ENCODE measurements at regions not wholly inside any gene's neighbourhood (a gene's known extent, or its start where the extent isn't known, plus 50 kb on each side); places are given as distances from the start of the nearest gene placed in this dataset.

- Histone ChIP-seq H3K36me3 (ENCODE audit: insufficient read depth) (no peaks in the 10 kb centered on the region), H3K4me3 (ENCODE audit: low read depth, low read length) (no peak overlapping the region), H3K4me1 (ENCODE audit: insufficient read depth) (no peaks in the 10 kb centered on the region), H3K27ac (ENCODE audit: low read depth) (no peak overlapping the region)
- no peak for DNase-seq (ENCODE audit: extremely low spot score)
These were observed 400.2 kb upstream of the OR4E1 start for GRCh38 chr14:22073801-22074200.

DNA sequence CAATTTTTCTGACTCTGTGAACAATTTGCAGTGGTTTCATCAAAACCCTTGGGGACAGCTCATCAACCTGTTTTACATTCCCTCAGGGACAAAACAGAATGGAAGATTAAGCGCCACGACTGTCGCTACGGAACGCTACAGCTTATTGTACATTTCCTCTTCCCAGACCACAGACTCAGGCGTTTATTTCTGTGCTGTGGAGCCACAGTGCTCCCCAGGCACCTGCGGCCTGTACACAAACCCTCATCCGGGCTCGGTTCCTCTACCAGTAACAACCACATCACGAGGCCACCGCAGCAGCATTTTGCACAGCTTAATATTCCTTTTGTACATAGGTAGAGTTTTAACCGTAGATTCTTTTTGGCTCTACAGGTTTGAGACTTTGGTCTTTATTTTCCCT is 397.4 kb upstream of the OR4E1 start:
- no peak overlapping the region for H3K27ac ChIP-seq (ENCODE audit: low read depth)
- no peak for DNase-seq (ENCODE audit: extremely low spot score)
- 78% methylated on average over 12 of the region's 12 CpGs for WGBS
- no peak overlapping the region for H3K4me3 ChIP-seq (ENCODE audit: low read depth, low read length)
- no peaks in the 10 kb centered on the region for H3K36me3 ChIP-seq (ENCODE audit: insufficient read depth)
- no peaks in the 10 kb centered on the region for H3K4me1 ChIP-seq (ENCODE audit: insufficient read depth)

- 3% methylated on average over 12 of the region's 12 CpGs for WGBS
- Histone ChIP-seq H3K4me3 (ENCODE audit: low read depth, low read length) (no peak overlapping the region), H3K36me3 (ENCODE audit: insufficient read depth) (no peaks in the 10 kb centered on the region), H3K27ac (ENCODE audit: low read depth) (no peak overlapping the region), H3K4me1 (ENCODE audit: insufficient read depth) (no peaks in the 10 kb centered on the region)
- no peak for DNase-seq (ENCODE audit: extremely low spot score)
These were observed 396.7 kb upstream of the OR4E1 start for GRCh38 chr14:22070119-22070982.

- no peak overlapping the region for H3K4me3 ChIP-seq (ENCODE audit: low read depth, low read length)
- no peak overlapping the region for H3K27ac ChIP-seq (ENCODE audit: low read depth)
- WGBS: 83% methylated on average over 1 of the region's 1 CpG
- no peak for DNase-seq (ENCODE audit: extremely low spot score)
- no peaks in the 10 kb centered on the region for H3K4me1 ChIP-seq (ENCODE audit: insufficient read depth)
- no peaks in the 10 kb centered on the region for H3K36me3 ChIP-seq (ENCODE audit: insufficient read depth)
These were observed 391.7 kb upstream of the OR4E1 start for GRCh38 chr14:22065347-22065746.

DNA sequence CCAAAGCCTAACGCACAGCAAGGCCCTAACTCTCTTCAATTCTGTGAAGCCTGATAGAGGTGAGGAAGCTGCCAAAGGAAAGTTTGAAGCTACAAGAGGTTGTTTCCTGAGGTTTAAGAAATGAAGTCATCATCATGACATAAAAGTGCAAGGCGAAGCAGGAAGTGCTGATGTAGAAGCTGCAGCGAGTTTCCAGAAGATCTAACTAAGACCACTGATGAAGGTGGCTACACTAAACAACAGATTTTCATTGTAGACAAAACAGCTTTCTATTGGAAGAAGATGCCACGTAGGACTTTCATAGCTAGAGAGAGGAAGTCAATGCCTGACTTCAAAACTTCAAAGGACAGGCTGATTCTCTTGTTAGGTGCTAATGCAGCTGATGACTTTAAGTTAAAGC is 385.6 kb upstream of the OR4E1 start:
- H3K4me3 ChIP-seq (ENCODE audit: low read depth, low read length): no peak overlapping the region
- H3K27ac ChIP-seq (ENCODE audit: low read depth): no peak overlapping the region
- no peaks in the 10 kb centered on the region for H3K36me3 ChIP-seq (ENCODE audit: insufficient read depth)
- 85% methylated on average over 4 of the region's 4 CpGs for WGBS
- DNase-seq (ENCODE audit: extremely low spot score): no peak
- no peaks in the 10 kb centered on the region for H3K4me1 ChIP-seq (ENCODE audit: insufficient read depth)

DNA sequence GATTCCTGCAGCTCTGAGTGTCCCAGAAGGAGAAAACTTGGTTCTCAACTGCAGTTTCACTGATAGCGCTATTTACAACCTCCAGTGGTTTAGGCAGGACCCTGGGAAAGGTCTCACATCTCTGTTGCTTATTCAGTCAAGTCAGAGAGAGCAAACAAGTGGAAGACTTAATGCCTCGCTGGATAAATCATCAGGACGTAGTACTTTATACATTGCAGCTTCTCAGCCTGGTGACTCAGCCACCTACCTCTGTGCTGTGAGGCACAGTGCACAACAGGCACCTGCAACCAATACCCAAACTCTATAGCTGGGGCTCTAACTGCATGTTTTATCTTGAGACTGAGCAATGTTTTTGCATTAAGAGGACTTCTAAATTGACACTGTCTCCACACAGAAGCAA is 379.2 kb upstream of the OR4E1 start:
- no peaks in the 10 kb centered on the region for H3K4me1 ChIP-seq (ENCODE audit: insufficient read depth)
- DNase-seq (ENCODE audit: extremely low spot score): no peak
- WGBS: 49% methylated on average over 3 of the region's 3 CpGs
- H3K36me3 ChIP-seq (ENCODE audit: insufficient read depth): no peaks in the 10 kb centered on the region
- no peak overlapping the region for H3K4me3 ChIP-seq (ENCODE audit: low read depth, low read length)
- no peak overlapping the region for H3K27ac ChIP-seq (ENCODE audit: low read depth)

DNA sequence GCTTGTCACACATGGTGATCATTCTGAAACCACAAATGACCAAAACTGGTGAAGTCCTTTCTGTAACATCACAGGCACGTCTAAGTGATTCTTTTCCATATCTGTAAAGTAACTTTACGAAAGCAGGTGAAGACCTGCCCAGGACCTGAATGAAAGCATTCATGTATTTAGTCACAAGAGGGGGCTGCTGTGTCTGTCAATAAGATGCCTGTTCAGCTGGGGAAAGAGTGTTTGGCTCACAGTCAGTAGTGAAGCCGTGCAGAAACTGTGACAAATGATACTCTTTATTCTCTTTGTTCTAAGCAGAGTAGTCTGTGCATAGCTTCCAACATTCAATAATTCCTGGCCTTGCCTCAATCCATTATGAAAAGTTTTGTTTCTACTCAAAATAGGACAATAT is 373.5 kb upstream of the OR4E1 start:
- H3K36me3 ChIP-seq (ENCODE audit: insufficient read depth): no peaks in the 10 kb centered on the region
- H3K27ac ChIP-seq (ENCODE audit: low read depth): no peak overlapping the region
- 41% methylated on average over 3 of the region's 3 CpGs for WGBS
- DNase-seq (ENCODE audit: extremely low spot score): no peak
- H3K4me3 ChIP-seq (ENCODE audit: low read depth, low read length): no peak overlapping the region
- no peaks in the 10 kb centered on the region for H3K4me1 ChIP-seq (ENCODE audit: insufficient read depth)

DNA sequence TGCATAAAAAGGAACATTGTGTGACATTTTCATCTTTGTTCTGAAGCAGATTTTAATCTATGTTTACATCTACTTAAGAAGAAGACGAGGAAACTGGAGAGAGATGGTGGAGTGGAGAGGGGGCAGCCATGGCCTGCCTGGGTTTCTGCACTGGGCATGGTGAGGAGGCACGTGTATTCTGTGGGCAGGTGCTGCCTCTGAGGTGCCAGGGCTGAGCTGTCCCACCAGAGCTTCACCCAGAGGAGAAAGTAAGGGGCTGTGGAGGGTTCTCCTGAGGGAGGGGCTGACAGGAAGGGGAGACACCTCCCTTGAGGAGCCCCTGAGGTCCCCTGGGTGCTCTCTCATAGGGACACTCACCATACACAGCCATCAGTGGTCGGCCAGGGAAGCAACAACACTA is 372.4 kb upstream of the OR4E1 start:
- no peaks in the 10 kb centered on the region for H3K4me1 ChIP-seq (ENCODE audit: insufficient read depth)
- no peak overlapping the region for H3K27ac ChIP-seq (ENCODE audit: low read depth)
- no peak for DNase-seq (ENCODE audit: extremely low spot score)
- WGBS: 65% methylated on average over 3 of the region's 3 CpGs
- no peak overlapping the region for H3K4me3 ChIP-seq (ENCODE audit: low read depth, low read length)
- no peaks in the 10 kb centered on the region for H3K36me3 ChIP-seq (ENCODE audit: insufficient read depth)

DNA sequence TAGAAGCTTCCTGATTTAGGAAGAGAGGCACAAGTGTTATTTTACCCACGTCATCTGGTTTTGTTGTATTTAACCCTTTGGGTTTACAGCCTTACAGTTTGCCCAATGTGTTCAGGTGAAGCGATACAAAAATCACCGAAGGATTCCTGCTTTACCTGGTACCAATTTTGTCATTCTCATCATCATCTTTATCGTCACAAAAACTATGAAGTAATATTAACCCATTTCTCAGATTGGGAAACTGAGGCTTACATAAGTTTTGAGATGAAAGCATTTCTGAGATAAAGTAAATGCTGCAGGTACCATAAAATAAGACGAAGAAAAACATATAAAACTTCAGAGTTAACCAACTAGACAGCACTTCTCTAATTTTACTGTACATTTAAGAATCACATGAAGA is 370.6 kb upstream of the OR4E1 start:
- Histone ChIP-seq H3K36me3 (ENCODE audit: insufficient read depth) (no peaks in the 10 kb centered on the region), H3K4me1 (ENCODE audit: insufficient read depth) (no peaks in the 10 kb centered on the region), H3K4me3 (ENCODE audit: low read depth, low read length) (no peak overlapping the region), H3K27ac (ENCODE audit: low read depth) (no peak overlapping the region)
- DNase-seq (ENCODE audit: extremely low spot score): no peak
- WGBS: 64% methylated on average over 5 of the region's 5 CpGs

DNA sequence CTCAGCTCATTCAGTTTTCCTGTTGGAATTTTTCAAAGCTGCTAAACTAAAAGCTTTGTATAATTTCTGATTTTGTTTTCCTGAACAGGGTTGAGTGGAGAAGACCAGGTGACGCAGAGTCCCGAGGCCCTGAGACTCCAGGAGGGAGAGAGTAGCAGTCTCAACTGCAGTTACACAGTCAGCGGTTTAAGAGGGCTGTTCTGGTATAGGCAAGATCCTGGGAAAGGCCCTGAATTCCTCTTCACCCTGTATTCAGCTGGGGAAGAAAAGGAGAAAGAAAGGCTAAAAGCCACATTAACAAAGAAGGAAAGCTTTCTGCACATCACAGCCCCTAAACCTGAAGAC is 367.1 kb upstream of the OR4E1 start:
- no peak overlapping the region for H3K27ac ChIP-seq (ENCODE audit: low read depth)
- WGBS: 89% methylated on average over 3 of the region's 3 CpGs
- H3K4me3 ChIP-seq (ENCODE audit: low read depth, low read length): no peak overlapping the region
- H3K4me1 ChIP-seq (ENCODE audit: insufficient read depth): no peaks in the 10 kb centered on the region
- no peak for DNase-seq (ENCODE audit: extremely low spot score)
- H3K36me3 ChIP-seq (ENCODE audit: insufficient read depth): no peaks in the 10 kb centered on the region

DNA sequence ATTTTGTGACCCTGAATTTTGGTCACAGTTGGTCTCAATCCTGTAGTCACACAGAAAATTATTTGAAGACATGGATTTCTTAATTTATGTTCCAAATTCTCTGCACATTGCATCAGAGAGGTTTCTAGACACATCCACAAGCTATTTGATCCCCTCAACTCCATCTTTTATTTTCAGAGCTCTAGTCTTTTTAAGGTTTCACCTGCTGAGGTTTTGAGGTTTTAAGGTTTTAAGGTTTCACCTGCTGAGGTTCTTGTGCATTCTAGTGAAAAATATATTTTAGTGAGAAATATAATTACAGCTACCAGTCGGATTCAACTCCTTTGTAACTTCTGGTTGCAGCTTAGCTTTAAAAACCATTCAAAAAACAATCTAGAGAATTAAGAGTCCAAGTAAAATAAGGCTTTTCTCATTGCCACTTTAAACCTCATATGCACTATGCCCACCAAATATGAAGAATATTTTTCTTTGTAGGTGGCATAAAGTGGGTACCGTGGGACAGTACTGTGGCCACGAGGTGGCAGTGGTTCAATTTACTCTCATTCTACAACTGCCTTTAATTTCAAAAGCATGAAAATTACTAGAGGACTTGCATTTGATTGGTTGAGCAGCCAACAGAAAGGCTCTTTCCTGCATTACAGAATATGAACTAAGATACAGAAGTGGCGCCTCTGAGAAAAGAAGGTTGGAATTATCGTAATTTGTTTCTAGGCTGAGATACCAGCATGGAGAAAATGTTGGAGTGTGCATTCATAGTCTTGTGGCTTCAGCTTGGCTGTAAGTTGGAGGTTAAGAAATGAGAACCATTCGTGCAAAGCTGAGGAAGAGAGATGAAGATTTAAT is 366.5 kb upstream of the OR4E1 start:
- H3K27ac ChIP-seq (ENCODE audit: low read depth): no peak overlapping the region
- no peak overlapping the region for H3K4me3 ChIP-seq (ENCODE audit: low read depth, low read length)
- no peaks in the 10 kb centered on the region for H3K36me3 ChIP-seq (ENCODE audit: insufficient read depth)
- no peaks in the 10 kb centered on the region for H3K4me1 ChIP-seq (ENCODE audit: insufficient read depth)
- DNase-seq (ENCODE audit: extremely low spot score): no peak
- 42% methylated on average over 6 of the region's 6 CpGs for WGBS

DNA sequence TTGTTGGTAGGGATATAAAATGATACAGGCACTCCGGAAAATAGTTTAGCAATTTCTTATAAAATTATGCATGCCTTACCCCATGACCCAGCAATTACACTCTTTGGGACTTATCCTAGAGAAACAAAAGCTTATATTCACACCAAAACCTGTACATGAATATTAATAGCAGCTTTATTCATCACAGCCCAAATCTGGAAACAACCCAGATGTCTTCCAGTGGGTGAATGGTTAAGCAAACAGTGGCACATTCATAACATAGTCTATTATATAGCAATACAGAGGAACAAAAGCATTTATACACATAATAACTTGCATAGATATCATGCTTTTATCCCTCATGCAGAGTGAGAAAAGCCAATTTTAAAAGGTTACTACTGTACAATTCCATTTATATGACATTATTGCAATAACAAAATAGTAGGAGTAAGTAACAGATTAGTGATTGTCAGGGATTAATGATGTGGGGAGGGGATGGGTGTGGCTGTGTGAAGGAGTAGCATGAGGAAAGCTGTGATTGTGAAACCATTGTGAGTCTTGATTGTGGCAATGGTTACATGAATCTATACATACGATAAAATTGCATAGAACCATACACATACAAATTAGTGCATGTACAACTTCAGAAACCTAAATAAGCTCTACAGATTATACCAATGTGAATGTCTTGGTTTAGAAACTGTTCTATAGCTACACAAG is 363.1 kb upstream of the OR4E1 start:
- DNase-seq (ENCODE audit: extremely low spot score): no peak
- WGBS: 79% methylated on average over 2 of the region's 2 CpGs
- no peak overlapping the region for H3K4me3 ChIP-seq (ENCODE audit: low read depth, low read length)
- no peaks in the 10 kb centered on the region for H3K4me1 ChIP-seq (ENCODE audit: insufficient read depth)
- H3K27ac ChIP-seq (ENCODE audit: low read depth): no peak overlapping the region
- H3K36me3 ChIP-seq (ENCODE audit: insufficient read depth): no peaks in the 10 kb centered on the region

- WGBS: 41% methylated on average over 2 of the region's 2 CpGs
- Histone ChIP-seq H3K4me1 (ENCODE audit: insufficient read depth) (no peaks in the 10 kb centered on the region), H3K27ac (ENCODE audit: low read depth) (no peak overlapping the region), H3K36me3 (ENCODE audit: insufficient read depth) (no peaks in the 10 kb centered on the region), H3K4me3 (ENCODE audit: low read depth, low read length) (no peak overlapping the region)
- no peak for DNase-seq (ENCODE audit: extremely low spot score)
These were observed 352.9 kb upstream of the OR4E1 start for GRCh38 chr14:22026527-22026926.

- WGBS: 64% methylated on average over 1 of the region's 1 CpG
These were observed 352.3 kb upstream of the OR4E1 start for GRCh38 chr14:22025879-22026278.

More at GRCh38 chr14:22025879-22026278, 352.3 kb upstream of the OR4E1 start:
- Histone ChIP-seq H3K36me3 (ENCODE audit: insufficient read depth) (no peaks in the 10 kb centered on the region), H3K4me3 (ENCODE audit: low read depth, low read length) (no peak overlapping the region), H3K27ac (ENCODE audit: low read depth) (no peak overlapping the region), H3K4me1 (ENCODE audit: insufficient read depth) (no peaks in the 10 kb centered on the region)
- no peak for DNase-seq (ENCODE audit: extremely low spot score)

Data from urinary bladder (tissue), 3 donors.